Smooth muscle cell (in vitro differentiated cells): ENCODE measurements at regions not wholly inside any gene's neighbourhood (a gene's known extent, or its start where the extent isn't known, plus 50 kb on each side); places are given as distances from the start of the nearest gene placed in this dataset.

Experiments used
- DNase-seq: peaks from one replicate; lab custom pipeline; 2025; ENCODE audit not compliant: unreplicated experiment; lab: John Stamatoyannopoulos, UW
- H2AFZ ChIP-seq: fragments of 200-600 bp; sonication (generic); 2 replicates; pipeline ENCODE4 v1.6.0; 2016; ENCODE audit warnings: antibody characterized with exemption, low read depth, mild to moderate bottlenecking
- H3F3A ChIP-seq: fragments of 200-600 bp; sonication (generic); 2 replicates; pipeline ENCODE4 v1.6.0; 2017; ENCODE audit warnings: antibody characterized with exemption, low read depth
- H3K27ac ChIP-seq: fragments of 200-600 bp; sonication (generic); 2 replicates; pipeline ENCODE4 v1.5.1; 2016; ENCODE audit warnings: low read depth, mild to moderate bottlenecking
- H3K27me3 ChIP-seq: fragments of 200-600 bp; sonication (generic); 2 replicates; pipeline ENCODE4 v1.6.1; 2016; ENCODE audit warnings: low read depth, mild to moderate bottlenecking
- H3K36me3 ChIP-seq: fragments of 200-600 bp; sonication (generic); 2 replicates; pipeline ENCODE4 v1.5.1; 2016; ENCODE audit warnings: low read depth
- H3K4me1 ChIP-seq: fragments of 200-600 bp; sonication (generic); 2 replicates; pipeline ENCODE4 v1.5.1; 2016; ENCODE audit warnings: low read depth
- H3K4me2 ChIP-seq: fragments of 200-600 bp; sonication (generic); 2 replicates; pipeline ENCODE4 v1.6.0; 2016; ENCODE audit warnings: mild to moderate bottlenecking
- H3K4me3 ChIP-seq: fragments of 200-600 bp; sonication (generic); 2 replicates; pipeline ENCODE4 v1.5.1; 2016; ENCODE audit warnings: mild to moderate bottlenecking
- H3K79me2 ChIP-seq: fragments of 200-600 bp; sonication (generic); 2 replicates; pipeline ENCODE4 v1.6.0; 2016; ENCODE audit warnings: low read depth, mild to moderate bottlenecking
- H3K9ac ChIP-seq: fragments of 200-600 bp; sonication (generic); 2 replicates; pipeline ENCODE4 v1.6.0; 2016; ENCODE audit warnings: low read depth
- H3K9me3 ChIP-seq: fragments of 200-600 bp; sonication (generic); replicated peaks from 2 replicates; pipeline ENCODE4 v1.5.1; 2016; ENCODE audit warnings: low read depth
- H4K20me1 ChIP-seq: fragments of 200-600 bp; sonication (generic); 2 replicates; pipeline ENCODE4 v1.6.0; 2016; ENCODE audit warnings: low read depth
- WGBS: methylation state at CpG from one replicate; pipeline ENCODE4 v1.1.7; 2016; ENCODE audit warnings: low lambda C conversion rate; 5-methylcytosine and 5-hydroxymethylcytosine counted together
- TF ChIP-seq, protein P1 (sequence below): fragments of 200-600 bp; sonication (generic); IDR thresholded peaks from 2 replicates; pipeline ENCODE4 v1.5.1; 2017; ENCODE audit warnings: borderline replicate concordance, mild to moderate bottlenecking, antibody characterized with exemption; ENCODE audit not compliant: insufficient read depth, poor library complexity, severe bottlenecking

DNA sequence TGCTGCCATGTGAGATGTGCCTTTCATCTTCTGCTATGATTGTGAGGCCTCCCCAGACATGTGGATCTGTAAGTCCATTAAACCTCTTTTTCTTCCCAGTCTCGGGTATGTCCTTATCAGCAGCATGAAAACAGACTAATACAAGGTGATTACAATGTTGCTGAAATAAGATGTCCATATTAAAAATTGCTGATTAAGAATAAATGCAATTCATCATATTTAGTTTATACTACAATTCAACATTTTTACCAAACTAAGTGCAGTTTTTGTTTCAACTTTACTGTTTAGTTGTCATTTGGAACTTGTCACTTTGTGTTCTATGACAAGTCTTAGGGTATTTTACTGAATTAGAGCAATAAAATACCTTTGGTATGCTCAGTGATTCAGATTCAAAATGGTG is 127.6 kb upstream of the TMCO5A start:
- Histone ChIP-seq H3K4me2 (no peak overlapping the region), H4K20me1 (no peaks in the 10 kb centered on the region), H3K27me3 (no peaks in the 10 kb centered on the region), H3K9ac (no peak overlapping the region), H3K79me2 (no peaks in the 10 kb centered on the region), H2AFZ (no peak overlapping the region), H3K4me1 (no peaks in the 10 kb centered on the region), H3K9me3 (no peaks in the 10 kb centered on the region), H3F3A (no peaks in the 10 kb centered on the region), H3K27ac (no peak overlapping the region), H3K36me3 (no peaks in the 10 kb centered on the region), H3K4me3 (no peak overlapping the region)
- DNase-seq: no peak
- TF ChIP-seq, protein P1, sequence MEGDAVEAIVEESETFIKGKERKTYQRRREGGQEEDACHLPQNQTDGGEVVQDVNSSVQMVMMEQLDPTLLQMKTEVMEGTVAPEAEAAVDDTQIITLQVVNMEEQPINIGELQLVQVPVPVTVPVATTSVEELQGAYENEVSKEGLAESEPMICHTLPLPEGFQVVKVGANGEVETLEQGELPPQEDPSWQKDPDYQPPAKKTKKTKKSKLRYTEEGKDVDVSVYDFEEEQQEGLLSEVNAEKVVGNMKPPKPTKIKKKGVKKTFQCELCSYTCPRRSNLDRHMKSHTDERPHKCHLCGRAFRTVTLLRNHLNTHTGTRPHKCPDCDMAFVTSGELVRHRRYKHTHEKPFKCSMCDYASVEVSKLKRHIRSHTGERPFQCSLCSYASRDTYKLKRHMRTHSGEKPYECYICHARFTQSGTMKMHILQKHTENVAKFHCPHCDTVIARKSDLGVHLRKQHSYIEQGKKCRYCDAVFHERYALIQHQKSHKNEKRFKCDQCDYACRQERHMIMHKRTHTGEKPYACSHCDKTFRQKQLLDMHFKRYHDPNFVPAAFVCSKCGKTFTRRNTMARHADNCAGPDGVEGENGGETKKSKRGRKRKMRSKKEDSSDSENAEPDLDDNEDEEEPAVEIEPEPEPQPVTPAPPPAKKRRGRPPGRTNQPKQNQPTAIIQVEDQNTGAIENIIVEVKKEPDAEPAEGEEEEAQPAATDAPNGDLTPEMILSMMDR: no peak
- WGBS: 64% methylated on average over 1 of the region's 1 CpG

DNA sequence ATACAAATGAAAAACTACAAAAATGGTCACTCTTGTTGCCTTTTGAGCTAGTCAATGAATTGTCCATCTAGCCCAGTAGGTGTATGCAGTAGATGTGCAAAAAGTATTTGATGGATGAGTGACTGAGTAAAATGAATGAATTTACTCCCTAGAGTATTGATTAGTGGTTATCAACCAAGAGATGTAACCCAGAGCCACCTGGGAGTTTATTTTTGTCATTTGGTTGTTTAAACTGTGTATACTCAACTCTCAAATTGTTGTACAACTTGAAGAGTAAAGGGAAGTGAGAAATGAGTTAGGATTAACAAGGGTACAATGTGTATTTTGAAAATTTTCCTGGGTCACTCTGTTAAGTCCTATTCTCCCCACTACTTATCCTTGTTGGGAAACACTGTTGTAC is 124.1 kb upstream of the TMCO5A start:
- DNase-seq: no peak
- H3K36me3 ChIP-seq: no peaks in the 10 kb centered on the region
- H3K4me1 ChIP-seq: no peaks in the 10 kb centered on the region
- no peaks in the 10 kb centered on the region for H3F3A ChIP-seq
- H3K27me3 ChIP-seq: no peaks in the 10 kb centered on the region
- no peak overlapping the region for H2AFZ ChIP-seq
- no peaks in the 10 kb centered on the region for H3K79me2 ChIP-seq
- no peak overlapping the region for H3K27ac ChIP-seq
- TF ChIP-seq, protein P1: no peak
- H4K20me1 ChIP-seq: no peaks in the 10 kb centered on the region
- H3K4me3 ChIP-seq: no peak overlapping the region
- H3K4me2 ChIP-seq: no peak overlapping the region
- no peak overlapping the region for H3K9ac ChIP-seq
- no peaks in the 10 kb centered on the region for H3K9me3 ChIP-seq

DNA sequence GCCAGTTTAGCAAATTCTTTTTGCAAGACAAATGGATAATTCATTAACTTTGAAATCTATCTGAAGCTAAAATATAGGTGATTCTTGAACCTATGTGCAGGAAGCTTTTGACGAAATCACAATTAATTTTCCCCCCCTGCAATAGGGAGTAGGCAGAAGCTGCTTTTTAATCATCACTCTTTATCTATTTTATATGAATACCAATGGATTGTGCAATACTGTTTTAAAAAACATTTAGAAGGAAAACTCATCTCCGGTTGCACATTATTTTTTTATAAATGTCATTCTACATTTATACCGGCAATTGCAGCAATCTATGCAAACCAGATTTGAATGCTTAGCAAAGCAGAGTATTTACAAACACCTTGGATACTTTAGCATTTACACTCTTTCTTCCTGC is 121.1 kb upstream of the TMCO5A start:
- Histone ChIP-seq H2AFZ (no peak overlapping the region), H4K20me1 (no peaks in the 10 kb centered on the region), H3K4me3 (no peak overlapping the region), H3K27me3 (no peaks in the 10 kb centered on the region), H3K9me3 (no peaks in the 10 kb centered on the region), H3K4me1 (no peaks in the 10 kb centered on the region), H3F3A (no peaks in the 10 kb centered on the region), H3K36me3 (no peaks in the 10 kb centered on the region), H3K27ac (no peak overlapping the region), H3K4me2 (no peak overlapping the region), H3K79me2 (no peaks in the 10 kb centered on the region), H3K9ac (no peak overlapping the region)
- TF ChIP-seq, protein P1: no peak
- 94% methylated on average over 3 of the region's 3 CpGs for WGBS
- no peak for DNase-seq

DNA sequence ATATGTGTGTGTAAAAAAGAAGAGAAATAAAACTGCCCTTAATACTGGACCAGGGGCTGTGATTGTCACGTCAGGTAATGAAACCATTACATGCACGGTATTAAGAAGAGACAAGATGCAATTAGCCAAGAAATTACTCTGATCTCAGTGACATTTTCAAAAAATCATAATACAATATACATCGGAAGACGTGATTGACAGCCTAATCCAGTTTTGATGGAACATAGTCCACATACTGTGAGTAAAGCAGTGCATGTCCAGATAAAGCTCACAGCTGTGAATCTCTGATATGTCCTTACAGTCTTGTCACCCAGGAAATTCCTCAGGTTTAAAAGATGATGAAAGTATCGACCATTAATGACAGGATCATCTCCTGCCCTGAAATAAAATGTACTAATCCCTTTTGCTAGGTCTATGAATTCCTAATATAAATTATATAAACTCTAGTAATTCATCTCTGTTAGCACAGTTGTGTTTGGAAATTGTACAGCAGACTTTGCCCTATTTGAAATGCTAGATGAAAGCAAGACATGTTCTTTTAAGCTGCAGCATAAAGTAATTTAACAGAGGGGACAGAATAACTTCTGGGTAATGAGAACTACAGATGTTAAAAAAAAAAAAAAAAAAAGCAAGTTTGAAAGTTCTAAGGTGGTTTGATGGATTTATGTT is 119.5 kb upstream of the TMCO5A start:
- no peak overlapping the region for H3K4me3 ChIP-seq
- no peaks in the 10 kb centered on the region for H3K27me3 ChIP-seq
- H4K20me1 ChIP-seq: no peaks in the 10 kb centered on the region
- H3K4me2 ChIP-seq: no peak overlapping the region
- H2AFZ ChIP-seq: no peak overlapping the region
- H3K79me2 ChIP-seq: no peaks in the 10 kb centered on the region
- no peaks in the 10 kb centered on the region for H3K4me1 ChIP-seq
- TF ChIP-seq, protein P1: no peak
- H3K9ac ChIP-seq: no peak overlapping the region
- no peaks in the 10 kb centered on the region for H3K36me3 ChIP-seq
- 90% methylated on average over 5 of the region's 5 CpGs for WGBS
- DNase-seq: no peak
- no peaks in the 10 kb centered on the region for H3K9me3 ChIP-seq
- H3K27ac ChIP-seq: no peak overlapping the region
- H3F3A ChIP-seq: no peaks in the 10 kb centered on the region
